RWPE1 (cell line): ENCODE measurements at regions not wholly inside any gene's neighbourhood (a gene's known extent, or its start where the extent isn't known, plus 50 kb on each side); places are given as distances from the start of the nearest gene placed in this dataset.
"Not testable (repeated sequence)": the region's sequence is repeated elsewhere in the genome, so short reads cannot be mapped to it uniquely, and the experiment has no call there.

Source experiments
- CTCF ChIA-PET: fragments of 350-600 bp; sonication (Branson Sonifier 250); formaldehyde crosslinking; extraction: SDS; loops from one replicate; lab custom pipeline; 2021; lab: Yijun Ruan, JAX
- POLR2A ChIA-PET: fragments of 400-600 bp; formaldehyde crosslinking; extraction: SDS; loops from one replicate; lab custom pipeline; 2020; ENCODE audit warnings: antibody characterized with exemption; ENCODE audit not compliant: low non-redundant PET; lab: Yijun Ruan, JAX
- DNase-seq: peaks from one replicate; pipeline ENCODE4 v3.0.0; 2012; ENCODE audit warnings: low spot score
- H3K27ac ChIP-seq: fragments of 450-650 bp; 2 replicates; pipeline ENCODE4 v1.5.1; 2017
- CTCF ChIP-seq: fragments of 450-650 bp; conservative IDR thresholded peaks from 2 replicates; pipeline ENCODE4 v1.5.1; 2017; ENCODE audit warnings: low read depth, mild to moderate bottlenecking

GRCh38 chr6:66179361-66179760, 472.3 kb upstream of the EYS start:
- DNase-seq: no peak
- H3K27ac ChIP-seq: no peak overlapping the region
- TF ChIP-seq CTCF: no peak
- ChIA-PET POLR2A (no interaction called here), CTCF (interaction anchor here (0.6 kb wide), 1 partner anchor 281 kb away, joined by 3 read pairs; no protein-coding TSS in a partner anchor)

- TF ChIP-seq CTCF: no peak
- no peak for DNase-seq
- H3K27ac ChIP-seq: no peak overlapping the region
- CTCF ChIA-PET: no interaction called here
- POLR2A ChIA-PET: no interaction called here
Observed at GRCh38 chr6:66173587-66173986, 466.6 kb upstream of the EYS start.

- H3K27ac ChIP-seq, DNase-seq, CTCF ChIA-PET, POLR2A ChIA-PET: not testable (repeated sequence)
Observed at GRCh38 chr6:66166713-66167112, 459.7 kb upstream of the EYS start.

- ChIA-PET CTCF (interaction anchor here (0.6 kb wide), 1 partner anchor 274 kb away, joined by 4 read pairs; no protein-coding TSS in a partner anchor), POLR2A (no interaction called here)
- TF ChIP-seq CTCF: no peak
- no peak for DNase-seq
- no peak overlapping the region for H3K27ac ChIP-seq
Observed at GRCh38 chr6:66161546-66162108, 454.6 kb upstream of the EYS start.

- H3K27ac ChIP-seq: no peak overlapping the region
- POLR2A ChIA-PET: no interaction called here
- CTCF ChIA-PET: no interaction called here
- no peak for DNase-seq
- no peak for TF ChIP-seq CTCF
Observed at GRCh38 chr6:66159937-66160336, 452.9 kb upstream of the EYS start.

GRCh38 chr6:66153247-66153646, 446.2 kb upstream of the EYS start:
- ChIA-PET CTCF (no interaction called here), POLR2A (no interaction called here)
- no peak for TF ChIP-seq CTCF
- DNase-seq: no peak
- no peak overlapping the region for H3K27ac ChIP-seq

- no peak for TF ChIP-seq CTCF
- CTCF ChIA-PET: no interaction called here
- DNase-seq: no peak
- POLR2A ChIA-PET: no interaction called here
- H3K27ac ChIP-seq: no peak overlapping the region
Observed at GRCh38 chr6:66149132-66149531, 442.1 kb upstream of the EYS start.
